Sigmoid colon (tissue), 4 donors: ENCODE measurements at regions not wholly inside any gene's neighbourhood (a gene's known extent, or its start where the extent isn't known, plus 50 kb on each side); places are given as distances from the start of the nearest gene placed in this dataset.

Source experiments
- EP300 ChIP-seq, 4 donors: sonication (generic); formaldehyde crosslinking; IDR thresholded peaks; one replicate each; pipeline ENCODE4 v1.6.1; 2017; ENCODE audit warnings: antibody characterized with exemption in 4 of 4
- TF ChIP-seq, protein P1 (sequence below), 4 experiments: fragments of 450-650 bp in 3 of 4; fragments of 200-600 bp in 1 of 4; IDR thresholded peaks; one replicate each; pipeline ENCODE4 v1.5.1; 2016 to 2019; ENCODE audit warnings: antibody characterized with exemption in 4 of 4, mild to moderate bottlenecking in 3 of 4, moderate library complexity in 2 of 4

- TF ChIP-seq, protein P1, sequence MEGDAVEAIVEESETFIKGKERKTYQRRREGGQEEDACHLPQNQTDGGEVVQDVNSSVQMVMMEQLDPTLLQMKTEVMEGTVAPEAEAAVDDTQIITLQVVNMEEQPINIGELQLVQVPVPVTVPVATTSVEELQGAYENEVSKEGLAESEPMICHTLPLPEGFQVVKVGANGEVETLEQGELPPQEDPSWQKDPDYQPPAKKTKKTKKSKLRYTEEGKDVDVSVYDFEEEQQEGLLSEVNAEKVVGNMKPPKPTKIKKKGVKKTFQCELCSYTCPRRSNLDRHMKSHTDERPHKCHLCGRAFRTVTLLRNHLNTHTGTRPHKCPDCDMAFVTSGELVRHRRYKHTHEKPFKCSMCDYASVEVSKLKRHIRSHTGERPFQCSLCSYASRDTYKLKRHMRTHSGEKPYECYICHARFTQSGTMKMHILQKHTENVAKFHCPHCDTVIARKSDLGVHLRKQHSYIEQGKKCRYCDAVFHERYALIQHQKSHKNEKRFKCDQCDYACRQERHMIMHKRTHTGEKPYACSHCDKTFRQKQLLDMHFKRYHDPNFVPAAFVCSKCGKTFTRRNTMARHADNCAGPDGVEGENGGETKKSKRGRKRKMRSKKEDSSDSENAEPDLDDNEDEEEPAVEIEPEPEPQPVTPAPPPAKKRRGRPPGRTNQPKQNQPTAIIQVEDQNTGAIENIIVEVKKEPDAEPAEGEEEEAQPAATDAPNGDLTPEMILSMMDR (IDR thresholded peaks at IDR 0.05) = no peak
- TF ChIP-seq EP300 (IDR thresholded peaks at IDR 0.05) = no peak
Observed at GRCh38 chr16:54690306-54690705, 240.4 kb upstream of the IRX5 start.
